ENCODE measurements at regions not wholly inside any gene's neighbourhood (a gene's known extent, or its start where the extent isn't known, plus 50 kb on each side); places are given as distances from the start of the nearest gene placed in this dataset.

DNA sequence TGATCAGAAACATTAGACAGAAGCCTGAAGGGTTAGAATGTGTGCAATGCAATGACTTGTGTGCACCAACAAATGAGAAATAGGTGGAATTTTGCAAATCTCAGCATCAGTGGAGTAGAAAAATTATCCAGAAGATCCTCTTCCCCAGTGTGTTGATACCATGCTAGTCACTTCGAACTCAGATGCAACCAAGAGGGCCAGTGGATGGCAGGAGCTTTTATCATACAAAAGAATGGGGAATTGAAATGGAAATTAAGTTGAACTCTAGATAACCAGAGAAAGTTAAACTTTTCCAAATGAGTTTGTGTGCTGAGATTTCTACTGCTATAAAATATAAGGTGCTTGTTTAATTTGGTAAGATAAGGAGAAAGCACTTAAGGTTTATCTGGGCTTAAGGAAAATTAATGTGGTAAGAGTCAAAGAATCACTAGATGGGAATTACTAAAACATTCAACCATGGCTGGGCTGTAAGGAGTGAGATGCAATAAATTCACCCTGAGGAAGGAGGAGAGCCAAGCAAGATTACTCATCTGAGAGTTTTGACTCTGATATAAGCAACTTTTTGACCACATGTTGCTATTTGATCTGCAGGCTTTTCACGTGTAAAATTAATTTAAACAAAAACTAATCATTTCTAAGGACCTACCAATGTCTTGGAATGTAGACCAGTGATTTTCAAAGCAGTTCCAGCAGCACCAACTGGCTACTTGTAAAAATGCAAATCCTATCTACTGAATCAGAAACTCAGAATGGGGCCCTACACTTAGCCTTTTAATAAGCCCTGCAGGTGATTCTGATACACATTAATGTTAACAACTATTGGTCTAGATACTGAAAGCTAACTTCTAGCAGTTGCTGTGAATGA, 113.2 kb downstream of the CDC14C start:
- TF ChIP-seq, protein P1, sequence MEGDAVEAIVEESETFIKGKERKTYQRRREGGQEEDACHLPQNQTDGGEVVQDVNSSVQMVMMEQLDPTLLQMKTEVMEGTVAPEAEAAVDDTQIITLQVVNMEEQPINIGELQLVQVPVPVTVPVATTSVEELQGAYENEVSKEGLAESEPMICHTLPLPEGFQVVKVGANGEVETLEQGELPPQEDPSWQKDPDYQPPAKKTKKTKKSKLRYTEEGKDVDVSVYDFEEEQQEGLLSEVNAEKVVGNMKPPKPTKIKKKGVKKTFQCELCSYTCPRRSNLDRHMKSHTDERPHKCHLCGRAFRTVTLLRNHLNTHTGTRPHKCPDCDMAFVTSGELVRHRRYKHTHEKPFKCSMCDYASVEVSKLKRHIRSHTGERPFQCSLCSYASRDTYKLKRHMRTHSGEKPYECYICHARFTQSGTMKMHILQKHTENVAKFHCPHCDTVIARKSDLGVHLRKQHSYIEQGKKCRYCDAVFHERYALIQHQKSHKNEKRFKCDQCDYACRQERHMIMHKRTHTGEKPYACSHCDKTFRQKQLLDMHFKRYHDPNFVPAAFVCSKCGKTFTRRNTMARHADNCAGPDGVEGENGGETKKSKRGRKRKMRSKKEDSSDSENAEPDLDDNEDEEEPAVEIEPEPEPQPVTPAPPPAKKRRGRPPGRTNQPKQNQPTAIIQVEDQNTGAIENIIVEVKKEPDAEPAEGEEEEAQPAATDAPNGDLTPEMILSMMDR (IDR thresholded peaks at IDR 0.05): no peak
- no peak for TF ChIP-seq POLR2A (IDR thresholded peaks at IDR 0.05)
